ENCODE measurements at regions not wholly inside any gene's neighbourhood (a gene's known extent, or its start where the extent isn't known, plus 50 kb on each side); places are given as distances from the start of the nearest gene placed in this dataset.

- Histone ChIP-seq H3K4me3 (ENCODE audit: low read depth, low read length) (no peak overlapping the region), H3K9me3 (0 out of 2 replicates have a peak, but pooled peaks cover 3% of the 10 kb centered on the region), H3K27me3 (replicated peaks; ENCODE audit: control insufficient read depth, insufficient read depth, low read length) (no peaks in the 10 kb centered on the region), H3K4me1 (peaks cover 22% of the 10 kb centered on the region), H3K36me3 (ENCODE audit: control insufficient read depth, insufficient read depth, low read length) (no peaks in the 10 kb centered on the region)
- intact Hi-C loops (cut with micrococcal nuclease; ENCODE audit: unreplicated experiment): loop anchor here (1.0 to 2.0 kb wide), 2 partner anchors 17 to 533 kb away; no protein-coding TSS in a partner anchor
- Mint-ChIP-seq H3K36me3 (ENCODE audit: insufficient read depth, unreplicated experiment) (peaks cover 5% of the 10 kb centered on the region), H3K4me3 (ENCODE audit: unreplicated experiment) (peak overlapping the region; percentile 53), H3K27me3 (ENCODE audit: insufficient read depth, unreplicated experiment) (no peaks in the 10 kb centered on the region), H3K27ac (ENCODE audit: unreplicated experiment) (peak overlapping the region; percentile 75), H3K9me3 (ENCODE audit: unreplicated experiment) (no peaks in the 10 kb centered on the region), H3K4me1 (ENCODE audit: low read depth, unreplicated experiment) (peaks cover 17% of the 10 kb centered on the region)
- TF ChIP-seq CTCF (IDR thresholded peaks at IDR 0.05; ENCODE audit: insufficient read depth in 1 of 2, low read depth in 1 of 2, low read length in 1 of 2, severe bottlenecking in 1 of 2, unreplicated experiment in 1 of 2): no peak
- BruUV-seq (replicated peaks): no TSS peak
- DNase-seq: peak; percentile 65 to 75
- POLR2A ChIA-PET: no interaction called here
- CTCF ChIA-PET: no interaction called here
Observed at GRCh38 chr2:208999911-209000310, 423.9 kb upstream of the MAP2 start.

- BruUV-seq (replicated peaks): no TSS peak
- H3K27me3 ChIP-seq (replicated peaks; ENCODE audit: control insufficient read depth, insufficient read depth, low read length): no peaks in the 10 kb centered on the region
- Mint-ChIP-seq H3K9me3 (ENCODE audit: unreplicated experiment) (peaks cover 12% of the 10 kb centered on the region), H3K27me3 (ENCODE audit: insufficient read depth, unreplicated experiment) (no peaks in the 10 kb centered on the region), H3K27ac (ENCODE audit: unreplicated experiment) (no peak overlapping the region), H3K36me3 (ENCODE audit: insufficient read depth, unreplicated experiment) (peaks cover 5% of the 10 kb centered on the region), H3K4me3 (ENCODE audit: unreplicated experiment) (no peak overlapping the region), H3K4me1 (ENCODE audit: low read depth, unreplicated experiment) (peaks cover 17% of the 10 kb centered on the region)
- H3K4me3 ChIP-seq (ENCODE audit: low read depth, low read length): no peak overlapping the region
- ChIA-PET CTCF (no interaction called here), POLR2A (no interaction called here)
- no peaks in the 10 kb centered on the region for H3K36me3 ChIP-seq (ENCODE audit: control insufficient read depth, insufficient read depth, low read length)
- peaks cover 9% of the 10 kb centered on the region for H3K9me3 ChIP-seq
- peaks cover 22% of the 10 kb centered on the region for H3K4me1 ChIP-seq
- intact Hi-C loops (cut with micrococcal nuclease; ENCODE audit: unreplicated experiment): no loop called here
- TF ChIP-seq CTCF (IDR thresholded peaks at IDR 0.05; ENCODE audit: insufficient read depth in 1 of 2, low read depth in 1 of 2, low read length in 1 of 2, severe bottlenecking in 1 of 2, unreplicated experiment in 1 of 2): no peak
- no peak for DNase-seq
Observed at GRCh38 chr2:209002054-209002453, 421.8 kb upstream of the MAP2 start.

- peaks cover 16% of the 10 kb centered on the region for H3K9me3 Mint-ChIP-seq (ENCODE audit: unreplicated experiment)
- no peaks in the 10 kb centered on the region for H3K27me3 ChIP-seq (replicated peaks; ENCODE audit: control insufficient read depth, insufficient read depth, low read length)
- no peak for TF ChIP-seq CTCF (IDR thresholded peaks at IDR 0.05; ENCODE audit: insufficient read depth in 1 of 2, low read depth in 1 of 2, low read length in 1 of 2, severe bottlenecking in 1 of 2, unreplicated experiment in 1 of 2)
- no peaks in the 10 kb centered on the region for H3K27me3 Mint-ChIP-seq (ENCODE audit: insufficient read depth, unreplicated experiment)
- H3K36me3 ChIP-seq (ENCODE audit: control insufficient read depth, insufficient read depth, low read length): no peaks in the 10 kb centered on the region
- ChIA-PET CTCF (no interaction called here), POLR2A (no interaction called here)
- no peak overlapping the region for H3K27ac Mint-ChIP-seq (ENCODE audit: unreplicated experiment)
- no peak for DNase-seq
- no peak overlapping the region for H3K4me3 Mint-ChIP-seq (ENCODE audit: unreplicated experiment)
- H3K36me3 Mint-ChIP-seq (ENCODE audit: insufficient read depth, unreplicated experiment): no peaks in the 10 kb centered on the region
- intact Hi-C loops (cut with micrococcal nuclease; ENCODE audit: unreplicated experiment): no loop called here
- no peak overlapping the region for H3K4me3 ChIP-seq (ENCODE audit: low read depth, low read length)
- peaks cover 9% of the 10 kb centered on the region for H3K4me1 Mint-ChIP-seq (ENCODE audit: low read depth, unreplicated experiment)
- peaks cover 9% of the 10 kb centered on the region for H3K4me1 ChIP-seq
- H3K9me3 ChIP-seq: peaks cover 6% of the 10 kb centered on the region
- BruUV-seq (replicated peaks): no TSS peak
Observed at GRCh38 chr2:209005371-209005770, 418.5 kb upstream of the MAP2 start.
